ENCODE measurements at regions not wholly inside any gene's neighbourhood (a gene's known extent, or its start where the extent isn't known, plus 50 kb on each side); places are given as distances from the start of the nearest gene placed in this dataset.

DNA sequence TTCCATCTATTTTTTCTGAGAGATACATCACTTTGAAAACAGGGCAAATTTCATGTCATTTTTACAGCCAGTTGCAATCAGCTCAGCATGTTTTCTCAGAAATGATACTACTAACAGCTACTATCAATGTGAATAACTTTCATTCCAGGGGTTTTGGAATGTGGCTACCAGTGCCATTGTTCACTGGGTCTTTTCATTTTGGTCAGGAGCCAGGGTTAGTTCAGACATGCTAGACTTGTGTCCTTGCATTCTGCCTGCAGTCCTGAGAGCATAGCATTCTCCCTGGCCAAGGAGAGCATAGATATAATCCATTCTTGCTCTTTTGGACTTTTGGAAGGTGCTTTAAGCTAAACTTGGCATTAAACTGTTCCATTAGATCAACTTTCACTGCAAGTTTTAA lies 160.9 kb upstream of the NEBL start:
- DNase-seq (ENCODE audit: extremely low spot score, unreplicated experiment), result no peak
- Mint-ChIP-seq H3K4me1 (ENCODE audit: unreplicated experiment) (no peaks in the 10 kb centered on the region), H3K27ac (no peak overlapping the region)

DNA sequence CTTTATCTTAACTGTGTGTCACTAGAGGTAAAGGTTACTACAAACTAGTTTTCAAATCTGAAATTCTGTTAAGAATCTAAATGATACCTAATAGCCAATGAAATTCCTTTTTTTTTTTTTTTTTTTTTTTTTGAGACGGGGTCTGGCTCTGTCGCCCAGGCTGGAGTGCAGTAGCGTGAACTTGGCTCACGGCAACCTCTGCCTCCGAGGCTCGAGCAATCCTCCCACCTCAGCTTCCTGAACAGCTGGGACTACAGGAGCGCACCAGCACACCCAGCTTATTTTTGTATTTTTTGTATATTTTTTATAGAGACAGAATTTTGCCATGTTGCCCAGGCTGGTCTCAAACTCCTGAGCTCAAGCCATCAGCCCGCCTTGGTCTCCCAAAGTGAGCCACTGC lies 160.3 kb upstream of the NEBL start:
- TF ChIP-seq, protein P1, sequence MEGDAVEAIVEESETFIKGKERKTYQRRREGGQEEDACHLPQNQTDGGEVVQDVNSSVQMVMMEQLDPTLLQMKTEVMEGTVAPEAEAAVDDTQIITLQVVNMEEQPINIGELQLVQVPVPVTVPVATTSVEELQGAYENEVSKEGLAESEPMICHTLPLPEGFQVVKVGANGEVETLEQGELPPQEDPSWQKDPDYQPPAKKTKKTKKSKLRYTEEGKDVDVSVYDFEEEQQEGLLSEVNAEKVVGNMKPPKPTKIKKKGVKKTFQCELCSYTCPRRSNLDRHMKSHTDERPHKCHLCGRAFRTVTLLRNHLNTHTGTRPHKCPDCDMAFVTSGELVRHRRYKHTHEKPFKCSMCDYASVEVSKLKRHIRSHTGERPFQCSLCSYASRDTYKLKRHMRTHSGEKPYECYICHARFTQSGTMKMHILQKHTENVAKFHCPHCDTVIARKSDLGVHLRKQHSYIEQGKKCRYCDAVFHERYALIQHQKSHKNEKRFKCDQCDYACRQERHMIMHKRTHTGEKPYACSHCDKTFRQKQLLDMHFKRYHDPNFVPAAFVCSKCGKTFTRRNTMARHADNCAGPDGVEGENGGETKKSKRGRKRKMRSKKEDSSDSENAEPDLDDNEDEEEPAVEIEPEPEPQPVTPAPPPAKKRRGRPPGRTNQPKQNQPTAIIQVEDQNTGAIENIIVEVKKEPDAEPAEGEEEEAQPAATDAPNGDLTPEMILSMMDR (conservative IDR thresholded peaks at IDR 0.05), result no peak
- Mint-ChIP-seq H3K27ac (no peak overlapping the region), H3K4me1 (ENCODE audit: unreplicated experiment) (no peaks in the 10 kb centered on the region), H3K27me3 (no peaks in the 10 kb centered on the region), H3K4me3 (no peak overlapping the region), H3K36me3 (no peaks in the 10 kb centered on the region), H3K9me3 (peaks cover 4% of the 10 kb centered on the region)
- DNase-seq (ENCODE audit: extremely low spot score, unreplicated experiment), result no peak

More for the DNA sequence above, 160.9 kb upstream of the NEBL start:
- TF ChIP-seq, protein P1 (conservative IDR thresholded peaks at IDR 0.05), result no peak
- H3K4me3 Mint-ChIP-seq, result no peak overlapping the region
- no peaks in the 10 kb centered on the region for H3K27me3 Mint-ChIP-seq
- no peaks in the 10 kb centered on the region for H3K36me3 Mint-ChIP-seq
- peaks cover 4% of the 10 kb centered on the region for H3K9me3 Mint-ChIP-seq

DNA sequence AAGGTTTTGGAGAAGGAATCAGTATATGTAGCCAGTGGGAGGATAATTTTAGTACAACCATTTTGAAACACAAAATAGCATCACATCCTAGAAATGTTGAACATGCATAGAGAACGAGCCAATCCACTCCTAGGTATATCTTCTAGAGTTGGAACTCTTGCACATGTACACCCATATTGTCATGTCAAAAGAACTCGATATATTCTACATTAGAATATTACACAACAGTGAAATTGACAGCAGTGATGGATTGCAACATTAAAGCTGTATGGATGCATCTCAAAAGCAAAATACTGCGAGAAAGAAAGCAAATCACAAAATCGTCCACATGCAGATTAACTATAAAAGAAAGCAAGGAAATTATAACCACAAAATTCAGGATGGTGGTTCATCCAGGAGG lies 159.3 kb upstream of the NEBL start:
- H3K27me3 Mint-ChIP-seq, result no peaks in the 10 kb centered on the region
- no peak for DNase-seq (ENCODE audit: extremely low spot score, unreplicated experiment)
- TF ChIP-seq, protein P1 (conservative IDR thresholded peaks at IDR 0.05), result no peak
- no peak overlapping the region for H3K4me3 Mint-ChIP-seq
- peaks cover 4% of the 10 kb centered on the region for H3K9me3 Mint-ChIP-seq
- H3K27ac Mint-ChIP-seq, result no peak overlapping the region
- H3K36me3 Mint-ChIP-seq, result no peaks in the 10 kb centered on the region
- H3K4me1 Mint-ChIP-seq (ENCODE audit: unreplicated experiment), result no peaks in the 10 kb centered on the region

DNA sequence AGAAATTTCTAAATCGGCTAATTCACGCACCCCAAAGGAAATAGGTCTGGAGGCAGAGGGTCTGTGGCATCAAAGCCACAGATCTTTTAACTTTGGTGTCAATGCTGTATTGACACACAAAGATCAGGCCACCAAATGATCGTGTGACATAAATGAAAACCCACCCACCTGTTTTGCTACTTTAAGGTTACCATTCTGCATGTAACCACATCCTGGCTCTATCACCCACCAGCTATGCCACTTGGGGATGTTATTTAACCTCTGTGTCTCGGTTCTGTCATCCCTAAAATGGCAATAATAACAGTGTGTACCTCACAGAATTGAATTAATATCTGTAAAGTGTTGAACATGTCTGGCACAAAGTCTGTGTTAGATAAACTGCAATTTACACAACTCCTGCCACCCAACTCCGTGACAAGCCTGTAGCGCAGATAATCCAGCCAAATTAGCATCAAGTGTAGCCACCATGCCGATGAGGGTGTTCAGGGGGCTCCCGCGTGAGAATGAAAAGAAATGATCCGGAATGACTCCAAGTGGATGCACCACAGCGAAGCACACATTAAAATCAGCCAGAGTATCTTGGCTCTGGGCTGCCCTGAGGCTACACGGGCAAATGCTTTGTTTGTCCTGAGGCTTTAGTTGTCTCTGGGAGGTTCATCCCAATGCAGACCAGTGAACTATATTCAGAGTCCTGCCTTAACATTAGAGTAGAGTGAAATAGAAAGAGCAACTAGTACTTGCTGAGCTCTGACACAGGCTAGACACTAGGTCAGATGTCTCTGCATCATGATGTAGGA lies 158.4 kb upstream of the NEBL start:
- TF ChIP-seq, protein P1 (conservative IDR thresholded peaks at IDR 0.05), result no peak
- DNase-seq (ENCODE audit: extremely low spot score, unreplicated experiment), result no peak

DNA sequence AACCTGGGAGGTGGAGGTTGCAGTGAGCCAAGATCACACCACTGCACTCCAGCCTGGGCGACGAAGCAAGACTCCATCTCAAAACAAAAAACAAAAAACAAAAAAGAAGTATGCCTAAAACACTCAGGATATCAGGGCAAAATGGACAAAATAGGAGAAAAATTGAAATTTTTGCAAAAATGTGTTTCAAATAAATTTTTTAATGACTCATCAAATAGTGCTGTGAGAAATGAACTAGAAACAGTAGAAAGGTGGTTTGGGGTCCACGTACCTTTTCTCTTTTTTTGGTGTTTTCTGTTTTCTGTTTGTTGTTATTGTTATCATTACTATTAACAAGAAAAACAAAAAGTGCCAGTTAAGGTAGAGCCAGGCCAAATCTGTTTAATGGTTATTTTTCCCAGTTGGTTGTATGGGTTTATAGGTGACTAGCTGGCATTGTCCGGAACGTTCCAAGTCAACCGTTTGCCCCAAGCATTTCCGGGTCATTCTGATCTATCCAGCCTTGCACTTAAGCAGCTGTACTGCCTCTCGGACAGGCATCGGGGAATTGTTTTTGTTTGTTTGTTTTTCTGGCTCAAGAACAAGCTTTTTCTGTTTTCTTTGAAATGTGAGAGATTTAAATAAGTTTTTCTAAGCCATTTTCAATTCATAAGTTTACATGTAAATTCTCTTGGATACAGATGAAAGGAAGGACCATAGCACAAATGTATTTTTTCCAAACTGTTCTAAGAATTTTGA lies 157.0 kb upstream of the NEBL start:
- Mint-ChIP-seq H3K27ac (no peak overlapping the region), H3K4me3 (no peak overlapping the region), H3K36me3 (no peaks in the 10 kb centered on the region), H3K4me1 (ENCODE audit: unreplicated experiment) (no peaks in the 10 kb centered on the region), H3K9me3 (peaks cover 19% of the 10 kb centered on the region), H3K27me3 (peaks cover 3% of the 10 kb centered on the region)
- DNase-seq (ENCODE audit: extremely low spot score, unreplicated experiment), result no peak
- TF ChIP-seq, protein P1 (conservative IDR thresholded peaks at IDR 0.05), result no peak

More for the DNA sequence above, 158.4 kb upstream of the NEBL start:
- Mint-ChIP-seq H3K27me3 (no peaks in the 10 kb centered on the region), H3K36me3 (no peaks in the 10 kb centered on the region), H3K9me3 (peaks cover 11% of the 10 kb centered on the region), H3K27ac (no peak overlapping the region), H3K4me3 (no peak overlapping the region), H3K4me1 (ENCODE audit: unreplicated experiment) (no peaks in the 10 kb centered on the region)

All from type B pancreatic cell (in vitro differentiated cells).